Hindlimb muscle (tissue), 1 donor: ENCODE measurements at regions not wholly inside any gene's neighbourhood (a gene's known extent, or its start where the extent isn't known, plus 50 kb on each side); places are given as distances from the start of the nearest gene placed in this dataset.

Experiments used
- DNase-seq: peaks from one replicate; pipeline ENCODE4 v3.0.0-alpha.2; 2013

DNA sequence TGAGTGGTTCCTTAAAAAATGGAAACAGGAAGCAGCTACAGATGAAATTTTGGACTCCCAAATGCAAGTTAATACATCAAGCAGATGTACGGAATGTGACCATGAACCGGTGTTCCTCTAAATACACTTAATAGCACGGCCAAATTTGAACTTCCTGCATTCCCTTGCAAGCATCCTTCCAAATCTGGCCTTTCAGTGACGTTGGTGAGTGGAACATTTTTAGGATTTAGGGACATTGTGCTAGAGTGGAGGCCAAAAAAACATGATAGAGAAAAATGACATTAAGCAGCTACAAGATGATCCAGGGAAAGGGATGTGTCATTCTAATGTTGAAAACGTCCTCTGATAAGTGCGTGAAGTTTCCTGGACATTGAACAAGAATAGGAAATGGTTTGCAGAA, 62.1 kb downstream of the CTAGE1 start:
- DNase-seq = no peak

DNA sequence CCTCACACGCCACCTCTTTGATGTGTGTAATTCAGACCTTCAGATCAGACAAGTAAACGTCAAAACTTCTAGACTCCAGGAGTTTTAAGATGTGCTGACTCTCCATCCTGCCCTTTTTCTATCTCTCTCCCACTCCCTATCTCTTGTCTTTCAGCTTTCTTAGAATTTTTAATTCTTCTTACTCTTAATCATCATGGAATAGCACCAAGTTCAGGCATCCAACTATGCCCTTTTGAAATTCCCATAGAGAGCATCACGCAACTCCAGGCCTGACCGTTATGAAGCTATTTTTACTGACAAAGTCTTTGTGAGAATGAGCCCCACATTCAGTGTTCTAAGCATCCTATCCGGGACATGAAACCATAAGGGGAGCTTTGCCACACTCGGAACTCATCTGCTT, 62.6 kb downstream of the CTAGE1 start:
- no peak for DNase-seq

DNA sequence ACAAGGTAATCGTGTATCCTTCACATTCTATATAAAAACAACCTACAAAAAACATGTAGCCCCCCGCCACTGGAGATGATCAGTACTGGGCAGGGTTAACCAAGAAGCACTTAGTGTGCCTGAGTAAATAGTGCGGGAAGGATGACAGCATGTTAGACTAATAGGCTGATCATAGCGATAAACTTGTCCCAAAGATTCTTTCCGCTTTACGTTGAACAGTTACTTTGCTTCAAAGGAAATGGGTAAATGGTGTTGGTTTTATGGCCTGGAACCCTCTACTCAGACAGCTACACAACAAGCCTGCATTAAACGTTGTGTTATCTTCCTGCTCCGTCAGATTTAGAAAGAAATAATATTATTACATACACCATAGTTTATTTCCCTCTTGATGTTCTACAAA, 67.7 kb downstream of the CTAGE1 start:
- DNase-seq = no peak

DNA sequence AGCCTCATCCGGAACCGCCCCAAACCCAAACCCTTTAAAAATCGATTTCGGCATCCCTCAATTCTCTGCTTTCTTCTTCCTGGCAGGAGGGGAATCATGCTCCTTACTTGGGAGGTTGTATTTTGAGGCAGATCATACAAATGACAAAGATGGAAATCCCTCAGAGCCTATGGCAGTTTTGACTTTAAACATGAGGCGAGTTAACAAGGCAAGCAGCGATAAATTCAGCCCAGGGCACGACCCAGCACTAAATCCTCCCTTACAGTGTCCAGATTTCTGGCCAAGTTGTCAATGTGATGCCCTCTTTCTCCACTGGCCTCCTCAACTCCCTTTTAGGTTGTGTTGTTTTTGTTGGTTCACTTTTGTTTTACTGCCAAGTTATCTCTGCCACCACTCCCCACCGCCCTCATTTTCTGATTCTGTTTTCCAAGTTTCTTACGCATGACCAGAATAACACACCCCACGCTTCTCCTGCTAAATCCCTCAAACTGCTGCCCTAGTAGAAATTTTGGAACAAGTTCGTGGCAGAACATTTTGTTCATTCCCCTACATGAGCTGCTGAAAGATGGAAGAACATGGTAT, 68.3 kb downstream of the CTAGE1 start:
- DNase-seq = no peak

DNA sequence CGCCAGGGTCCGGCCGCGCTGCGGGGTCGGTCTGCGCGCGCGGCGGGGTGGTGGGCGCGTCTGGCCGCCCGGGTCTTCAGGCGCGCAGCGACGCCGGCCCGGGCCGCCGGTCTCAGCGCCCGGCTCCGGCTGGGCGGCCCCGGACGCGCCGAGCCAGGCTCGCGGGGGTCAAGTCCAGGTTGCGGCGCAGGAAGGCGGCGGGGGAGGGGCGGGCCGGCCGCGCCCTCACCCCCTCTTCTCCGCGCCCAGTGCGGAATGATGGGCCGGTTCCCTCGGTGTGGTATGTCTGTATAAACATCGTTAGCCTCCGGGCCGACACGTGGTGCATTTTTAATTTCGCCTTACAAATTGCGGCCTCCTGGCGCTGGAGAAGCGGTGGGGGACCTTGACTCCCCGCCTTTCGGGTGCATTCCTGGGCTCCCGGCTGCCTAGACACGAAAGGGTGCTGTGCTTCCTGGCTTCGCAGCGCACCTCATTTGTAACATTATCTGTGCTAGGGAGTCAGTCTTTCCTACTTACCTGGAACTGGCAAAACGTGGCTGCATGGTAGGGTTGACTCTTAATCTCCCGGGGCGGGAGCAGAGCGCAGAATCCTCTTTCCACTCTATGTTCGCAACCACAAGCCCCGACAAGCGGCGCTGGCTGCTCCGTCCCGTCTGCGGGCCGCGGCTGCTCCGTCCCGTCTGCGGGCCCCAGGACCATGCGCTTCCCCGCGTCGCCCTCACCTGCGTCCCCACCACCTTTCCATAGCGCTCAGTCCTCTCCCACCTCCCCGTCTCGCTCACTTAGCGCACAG, 69.0 kb downstream of the CTAGE1 start:
- no peak for DNase-seq

DNA sequence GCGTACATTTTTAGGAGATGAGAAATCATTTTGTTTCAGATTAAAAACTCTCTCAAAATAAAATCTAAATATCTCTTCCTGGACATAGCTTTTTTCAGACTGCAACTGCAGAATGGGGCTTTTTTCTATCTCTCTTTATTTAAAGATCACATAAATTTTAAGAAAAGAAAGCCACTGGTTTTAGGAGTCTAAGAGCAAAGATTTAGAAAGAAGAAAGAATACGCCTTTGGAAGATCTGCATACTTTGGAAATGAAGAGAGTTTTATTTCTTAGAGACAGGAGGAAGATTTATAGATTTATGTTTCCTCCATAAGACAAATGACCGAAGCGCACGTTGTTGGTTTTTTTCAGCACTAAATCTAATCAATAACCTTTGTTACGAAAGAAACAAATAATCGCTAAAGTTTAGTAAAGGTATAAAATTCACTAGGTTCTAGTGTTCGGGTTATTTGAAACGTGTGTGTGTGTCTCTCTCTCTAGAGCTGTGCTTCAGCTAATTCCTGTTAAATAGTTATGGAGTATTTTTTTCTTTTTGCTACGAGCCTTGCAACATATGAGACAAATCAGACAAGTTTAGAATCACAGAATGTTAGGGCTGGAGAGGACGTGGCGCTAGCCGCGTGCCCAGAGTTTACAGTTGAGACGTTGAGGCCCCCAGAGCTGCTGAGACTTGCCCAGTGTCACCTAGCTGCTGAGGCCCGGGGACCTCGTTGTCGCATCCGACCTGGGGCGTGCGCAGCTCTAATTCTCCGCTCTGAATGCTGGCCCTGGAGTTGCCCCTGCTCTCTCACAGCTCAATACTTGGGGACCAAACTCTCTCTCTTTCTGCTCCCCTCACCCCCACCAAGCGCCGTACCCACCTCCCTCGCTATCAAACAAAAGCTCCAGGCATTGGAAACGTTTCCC, 69.9 kb downstream of the CTAGE1 start:
- DNase-seq = no peak

DNA sequence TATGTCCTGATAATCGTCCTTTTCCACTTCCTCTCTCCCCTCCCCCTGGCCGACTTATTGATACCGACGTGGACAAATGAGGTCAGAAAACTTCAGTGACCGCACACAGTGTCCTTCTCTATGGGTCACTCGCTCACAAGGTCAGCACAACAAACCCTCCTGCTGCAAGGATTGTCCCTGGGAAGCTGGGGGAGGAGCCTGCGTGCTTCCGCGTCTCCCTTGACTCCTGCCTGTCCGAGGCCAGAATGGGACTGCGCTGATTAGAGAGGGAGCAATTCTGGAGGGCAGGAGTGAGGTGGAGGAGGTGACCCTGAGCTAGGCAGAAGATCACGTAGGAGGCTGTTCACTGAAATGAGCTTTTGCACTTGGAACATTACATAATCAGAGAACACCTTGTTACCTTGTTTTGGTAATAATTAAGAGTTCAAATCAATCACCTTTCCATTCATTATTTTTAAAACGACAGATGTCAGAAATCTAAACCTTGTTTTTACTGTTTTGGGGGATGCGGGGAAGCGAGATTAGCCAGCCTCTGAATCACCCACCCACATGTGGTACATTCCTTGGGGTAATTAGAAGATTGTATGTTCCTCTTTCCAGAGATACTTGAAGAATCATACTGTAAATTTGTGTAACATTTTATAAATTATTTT, 70.6 kb downstream of the CTAGE1 start:
- DNase-seq = no peak

DNA sequence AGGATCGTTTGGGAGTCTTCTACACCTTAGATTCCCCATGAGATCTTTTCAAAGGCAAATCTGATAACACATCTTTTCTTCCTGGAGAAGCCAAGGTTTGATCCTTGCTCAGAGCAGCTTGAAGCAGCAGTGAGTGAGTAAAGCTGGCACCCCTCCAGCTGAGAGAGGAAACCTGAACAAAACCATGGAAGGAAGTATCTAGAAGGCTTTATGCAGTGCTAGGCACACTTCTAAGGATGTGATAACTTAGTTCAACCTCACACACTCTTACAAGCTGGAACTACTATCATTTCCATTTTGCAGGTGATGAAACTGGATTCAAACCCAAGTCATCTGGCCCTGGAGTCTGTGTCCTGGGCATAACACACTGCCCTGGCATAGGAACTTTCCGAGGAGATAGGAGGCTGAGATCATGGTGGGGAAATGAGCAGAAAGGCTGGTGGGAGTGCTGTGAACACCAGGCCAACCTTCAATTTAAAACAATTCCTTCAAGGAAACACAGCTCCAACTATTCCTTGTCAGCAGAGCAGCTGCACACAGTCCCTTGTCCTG, 71.2 kb downstream of the CTAGE1 start:
- DNase-seq = no peak

DNA sequence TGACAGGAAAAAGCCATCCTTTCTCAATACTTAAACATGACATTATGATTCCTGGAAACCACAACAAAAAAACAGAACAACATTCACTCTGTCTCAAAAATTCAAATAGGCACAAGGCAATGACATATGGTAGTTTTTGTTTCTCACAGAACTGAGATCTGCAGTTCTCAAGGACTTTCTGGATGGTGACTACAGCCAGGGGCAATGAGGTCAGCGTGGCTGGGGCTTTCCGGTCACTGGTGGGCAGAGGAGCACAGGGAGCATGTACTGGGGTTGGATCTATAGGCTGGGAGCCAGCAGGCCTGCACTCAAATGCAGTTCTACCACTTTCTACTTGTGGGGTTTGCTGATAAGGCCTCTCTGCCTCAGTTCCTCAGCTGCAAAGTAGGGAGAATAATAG, 72.0 kb downstream of the CTAGE1 start:
- DNase-seq = no peak

DNA sequence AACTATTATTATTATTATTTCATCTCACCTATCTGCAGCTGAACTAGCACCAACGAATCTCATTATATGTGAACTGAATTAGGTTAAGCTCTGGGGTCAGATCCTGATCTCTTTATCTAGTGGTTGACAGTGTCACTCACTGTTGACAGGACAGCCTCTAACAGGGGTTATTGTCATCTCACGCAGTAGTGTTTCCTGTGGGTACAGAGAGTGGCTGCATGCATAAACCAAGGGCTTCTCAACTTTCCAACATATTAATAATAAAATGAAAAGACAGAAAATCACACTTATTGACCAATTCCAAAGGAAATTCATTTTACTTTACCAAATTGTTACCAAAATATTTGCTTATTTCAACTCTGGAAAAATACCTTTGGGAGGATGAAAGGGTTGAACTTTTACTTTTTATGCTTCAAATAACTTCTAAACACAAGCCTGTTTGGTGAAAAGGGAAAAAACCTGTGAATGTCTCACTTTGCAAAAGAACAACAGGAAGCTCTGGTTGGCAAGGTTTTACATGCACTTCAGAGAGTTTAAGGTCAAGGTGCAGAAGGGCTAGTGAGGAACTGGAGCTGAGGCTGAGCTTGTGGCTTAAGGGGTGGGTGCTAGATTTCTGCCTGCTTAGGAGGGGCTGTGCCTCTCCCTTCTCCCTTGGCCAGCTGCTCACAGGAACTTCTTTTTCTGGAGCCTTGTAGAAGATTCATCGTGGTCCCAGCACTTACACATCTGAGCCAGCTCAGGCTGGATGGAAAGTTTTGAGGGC, 72.6 kb downstream of the CTAGE1 start:
- no peak for DNase-seq

DNA sequence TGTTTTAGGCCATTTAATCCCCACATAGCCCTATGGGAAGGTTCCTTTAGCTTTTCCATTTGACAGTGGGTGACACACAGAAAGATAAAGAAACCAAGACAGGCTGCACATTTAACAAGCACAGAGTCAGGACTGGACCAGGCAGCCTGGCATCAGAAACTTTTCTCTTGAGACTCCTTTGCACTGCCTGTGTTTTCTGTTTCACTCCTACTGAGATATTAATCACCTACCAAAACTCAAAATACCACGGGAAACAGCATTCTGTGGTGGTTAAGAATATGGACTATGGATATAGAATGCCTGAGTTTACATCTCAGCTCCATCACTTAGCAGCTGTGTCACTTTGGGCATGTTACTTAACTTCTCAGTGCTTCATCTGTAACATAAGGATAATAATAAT, 73.3 kb downstream of the CTAGE1 start:
- DNase-seq = no peak

DNA sequence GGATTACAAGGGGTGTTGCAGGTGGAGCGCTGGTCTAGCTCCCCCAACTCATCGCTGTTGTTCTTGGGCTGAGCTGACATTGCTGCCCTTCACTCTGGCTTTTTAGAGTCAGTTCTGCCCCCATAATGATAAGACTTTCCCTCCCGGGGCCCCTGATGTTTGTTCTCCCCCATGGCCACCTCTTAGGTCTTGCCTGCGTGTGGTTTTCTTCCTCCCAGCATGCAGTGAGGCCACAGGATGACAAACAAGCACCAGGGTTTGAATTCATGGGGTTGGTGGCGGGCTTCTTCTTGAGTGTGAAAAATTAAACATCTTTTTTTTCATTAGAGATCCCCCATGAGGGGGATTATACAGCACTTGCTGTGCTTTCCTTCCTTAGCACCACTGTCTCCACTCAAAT, 74.1 kb downstream of the CTAGE1 start:
- no peak for DNase-seq

DNA sequence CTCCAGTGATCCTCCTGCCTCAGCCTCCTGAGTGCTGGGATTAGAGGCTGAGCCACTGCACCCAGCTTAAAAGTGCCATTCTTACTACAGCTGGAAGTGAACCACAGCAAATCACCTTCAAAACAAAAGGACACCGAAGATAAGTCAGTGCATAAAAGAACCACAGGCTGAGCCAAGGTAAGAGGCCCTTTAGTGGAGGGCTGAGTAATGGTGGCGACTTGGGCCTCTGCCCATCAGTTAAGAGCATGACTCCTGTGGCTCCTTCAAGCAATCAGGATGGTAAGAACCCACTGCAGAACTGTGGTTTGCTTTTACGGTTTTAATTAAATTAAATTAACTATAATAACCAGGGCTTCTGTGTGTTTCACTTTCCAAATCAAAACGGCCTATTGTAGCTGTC, 75.1 kb downstream of the CTAGE1 start:
- no peak for DNase-seq

DNA sequence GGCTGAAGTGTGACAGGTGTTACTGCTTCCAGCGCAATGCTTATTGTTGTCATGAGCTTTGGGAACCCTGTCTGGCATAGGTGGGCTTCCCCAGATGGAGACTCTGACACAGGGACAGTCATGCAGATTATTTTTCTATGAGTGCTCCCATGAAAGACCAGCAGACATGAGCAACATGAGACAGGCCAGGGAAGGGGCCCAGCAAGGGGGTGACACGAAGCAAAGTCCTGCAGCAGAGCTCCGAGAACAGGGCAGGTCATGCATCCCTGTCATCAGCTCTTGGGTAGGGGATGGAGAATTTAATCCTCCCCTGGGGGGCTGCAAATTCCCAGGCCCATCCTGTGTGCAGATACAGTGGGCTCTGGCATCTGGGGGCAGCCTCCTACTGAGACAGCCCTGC, 77.4 kb downstream of the CTAGE1 start:
- no peak for DNase-seq

DNA sequence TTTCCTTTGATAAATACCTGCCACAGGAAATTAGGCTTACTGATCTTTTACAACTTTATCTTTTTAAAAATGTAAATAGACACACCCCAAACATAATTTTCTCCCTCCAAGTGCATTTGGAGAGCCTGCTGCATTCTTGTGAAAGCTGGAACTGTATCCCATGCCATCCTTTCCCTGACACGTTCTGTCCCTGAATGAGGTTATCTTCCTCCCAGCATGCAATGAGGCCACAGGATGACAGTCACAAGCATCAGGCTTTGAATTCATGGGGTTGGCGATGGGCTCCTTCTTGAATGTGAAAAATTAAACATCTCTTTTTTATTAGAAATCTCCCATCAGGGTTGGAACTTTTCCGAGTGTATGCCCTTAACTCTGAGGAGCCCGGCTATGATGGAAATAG, 77.8 kb downstream of the CTAGE1 start:
- DNase-seq = no peak

DNA sequence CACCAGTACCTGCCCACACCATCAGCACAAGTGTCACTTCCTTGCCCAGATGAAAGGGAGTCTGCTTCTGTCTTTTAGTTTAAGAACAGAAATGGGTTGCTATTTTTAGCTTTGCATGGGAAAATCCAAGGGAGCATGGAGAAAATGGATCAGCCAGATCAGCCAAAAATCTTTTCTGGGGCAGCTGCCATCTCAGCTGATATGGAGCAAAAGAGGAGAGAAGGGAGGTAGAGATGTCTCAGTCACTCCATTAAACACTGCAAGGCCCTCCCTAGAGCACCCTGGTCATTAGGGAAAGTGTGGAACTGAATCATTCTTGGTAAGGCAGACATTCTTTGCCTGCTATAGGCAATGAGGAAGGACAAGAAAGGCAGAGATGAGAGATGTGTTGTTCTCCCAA, 79.9 kb downstream of the CTAGE1 start:
- no peak for DNase-seq

DNA sequence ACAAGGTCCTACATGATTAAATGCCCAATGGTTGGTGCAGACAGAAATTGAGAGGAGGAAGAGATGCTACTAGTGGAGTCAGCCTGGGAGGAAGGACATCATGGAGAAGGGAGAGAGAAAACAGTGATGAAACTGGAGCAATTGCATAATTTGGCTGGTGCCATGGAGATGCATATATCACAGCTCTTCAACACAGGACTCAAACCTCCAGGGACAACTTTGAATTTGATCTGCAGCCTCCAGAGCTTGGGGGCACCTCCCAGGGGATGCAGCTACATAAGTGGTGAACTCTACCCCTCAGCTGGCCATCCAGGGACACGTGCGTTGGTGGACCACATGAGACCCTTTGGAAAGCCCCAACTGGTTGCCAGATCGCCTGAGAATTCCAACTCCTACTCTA, 80.4 kb downstream of the CTAGE1 start:
- no peak for DNase-seq

DNA sequence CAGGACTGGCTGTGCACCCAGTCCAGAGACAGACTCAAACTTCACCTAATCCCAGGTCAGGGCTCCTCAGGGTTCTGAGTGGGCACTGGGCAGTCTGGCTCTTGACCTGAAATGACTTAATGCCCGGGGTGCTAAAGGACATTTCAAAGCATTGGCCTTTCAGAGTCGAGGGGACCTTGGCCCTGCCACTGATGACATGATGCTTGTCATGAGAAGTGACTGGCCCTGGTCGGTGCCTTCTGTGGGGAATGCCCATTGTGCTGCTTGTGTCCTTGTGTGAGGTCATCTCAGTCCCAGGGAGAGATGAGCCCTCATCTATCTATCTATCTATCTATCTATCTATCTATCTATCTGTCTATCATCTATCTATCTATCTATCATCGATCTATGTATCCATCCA, 81.3 kb downstream of the CTAGE1 start:
- DNase-seq = no peak

DNA sequence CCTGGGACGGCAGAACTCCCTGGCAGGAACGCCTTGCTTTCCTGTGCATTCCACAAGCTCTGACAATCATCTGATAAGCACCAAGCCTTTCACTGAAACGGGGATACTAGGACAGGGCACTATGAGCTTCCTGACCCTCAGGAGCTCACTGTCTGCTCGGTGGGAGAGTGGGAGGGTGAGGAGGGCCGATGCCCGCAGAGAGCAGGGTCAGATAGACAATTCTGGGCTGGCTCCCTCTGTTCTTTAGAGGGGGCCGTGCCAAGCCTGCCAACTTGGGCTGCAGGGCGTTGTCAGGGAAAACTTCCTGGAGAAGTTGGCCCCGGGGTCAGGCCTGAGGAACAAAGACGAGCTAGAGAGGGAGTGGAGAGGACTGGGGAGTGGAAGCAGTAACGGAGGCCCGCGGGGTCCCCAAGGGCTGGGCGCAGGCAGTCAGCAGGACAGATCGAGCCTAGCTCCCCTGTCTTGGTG, 82.0 kb downstream of the CTAGE1 start:
- no peak for DNase-seq

DNA sequence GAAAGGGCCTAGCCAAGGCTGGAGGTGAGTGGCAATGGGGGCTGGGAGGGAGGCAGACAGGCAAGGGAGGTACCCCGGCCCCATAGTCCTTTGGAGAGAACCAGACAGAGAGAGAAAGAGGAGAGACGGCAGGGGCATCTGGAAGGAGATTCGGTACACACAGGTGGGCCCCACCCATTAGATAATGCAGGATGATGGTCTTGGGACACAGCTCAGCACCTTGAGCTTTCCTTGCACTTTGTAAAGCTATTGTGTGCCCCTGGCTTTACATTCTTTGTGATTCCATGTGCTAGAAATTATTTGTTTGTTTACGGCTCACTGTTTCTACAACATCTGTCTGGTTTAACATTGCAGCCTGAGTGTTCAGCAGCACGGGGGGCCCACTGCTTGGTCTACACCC, 83.1 kb downstream of the CTAGE1 start:
- DNase-seq = no peak

DNA sequence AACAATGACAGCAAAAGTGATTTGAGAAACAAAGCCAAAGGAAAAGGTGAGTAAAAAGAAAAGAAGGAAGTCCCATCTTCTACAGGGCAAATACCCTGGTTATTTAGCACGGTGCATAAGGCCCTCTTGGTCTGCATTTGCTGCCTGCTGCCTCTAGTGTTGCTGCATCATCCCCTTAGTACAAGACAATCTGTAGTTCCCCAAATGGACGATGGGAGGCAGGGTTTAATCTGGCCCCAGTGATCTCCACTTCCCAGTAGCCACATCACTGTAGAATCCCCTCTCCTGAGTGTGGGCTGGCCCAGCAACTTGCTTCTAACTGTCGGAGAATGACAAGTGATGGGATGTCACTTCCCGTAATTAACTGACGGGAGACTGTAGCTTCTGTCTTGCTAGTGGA, 85.1 kb downstream of the CTAGE1 start:
- no peak for DNase-seq

DNA sequence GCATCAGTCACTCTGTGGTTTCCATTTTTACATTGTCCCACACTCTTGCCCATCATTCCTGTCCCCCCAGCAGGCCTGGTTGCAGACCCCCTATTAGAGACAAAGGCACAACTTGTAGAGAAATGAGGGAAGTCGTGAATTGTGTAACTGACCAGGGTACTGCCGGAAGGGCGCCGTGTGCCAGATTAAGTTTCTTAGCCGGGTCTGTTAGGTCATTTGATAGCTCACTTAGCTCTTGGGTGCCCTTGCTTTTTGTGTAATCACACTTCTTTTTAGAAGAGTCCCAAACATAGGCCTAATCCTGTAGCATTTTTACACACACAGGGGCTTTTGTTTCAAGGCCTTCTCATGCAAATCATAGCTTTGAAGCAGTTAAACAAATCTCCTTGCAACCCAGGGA, 87.2 kb downstream of the CTAGE1 start:
- no peak for DNase-seq
